Hepatocyte (in vitro differentiated cells): ENCODE measurements at regions not wholly inside any gene's neighbourhood (a gene's known extent, or its start where the extent isn't known, plus 50 kb on each side); places are given as distances from the start of the nearest gene placed in this dataset.

ENCODE experiments used
- DNase-seq: peaks from one replicate; pipeline ENCODE4 v3.0.0-alpha.2; 2016; ENCODE audit warnings: low spot score
- H2AFZ ChIP-seq: fragments of 200-600 bp; sonication (generic); 2 replicates; pipeline ENCODE4 v1.6.0; 2016; ENCODE audit warnings: antibody characterized with exemption, mild to moderate bottlenecking
- H3K27ac ChIP-seq: fragments of 200-600 bp; sonication (generic); 2 replicates; pipeline ENCODE4 v1.5.1; 2016; ENCODE audit warnings: mild to moderate bottlenecking
- H3K27me3 ChIP-seq: fragments of 200-600 bp; sonication (generic); 2 replicates; pipeline ENCODE4 v1.6.1; 2016
- H3K36me3 ChIP-seq: fragments of 200-600 bp; sonication (generic); replicated peaks from 2 replicates; pipeline ENCODE4 v1.5.1; 2016; ENCODE audit warnings: low read depth; ENCODE audit not compliant: insufficient read depth
- H3K4me1 ChIP-seq: fragments of 200-600 bp; sonication (generic); 2 replicates; pipeline ENCODE4 v1.5.1; 2016; ENCODE audit warnings: mild to moderate bottlenecking, moderate library complexity; ENCODE audit not compliant: insufficient read depth
- H3K4me2 ChIP-seq: fragments of 200-600 bp; sonication (generic); 2 replicates; pipeline ENCODE4 v1.6.0; 2016
- H3K4me3 ChIP-seq: fragments of 200-600 bp; sonication (generic); 2 replicates; pipeline ENCODE4 v1.5.1; 2016; ENCODE audit warnings: mild to moderate bottlenecking
- H3K79me2 ChIP-seq: fragments of 200-600 bp; sonication (generic); 2 replicates; pipeline ENCODE4 v1.6.0; 2017; ENCODE audit warnings: mild to moderate bottlenecking
- H3K9me2 ChIP-seq: fragments of 200-600 bp; sonication (generic); replicated peaks from 2 replicates; pipeline ENCODE4 v1.6.0; 2017; ENCODE audit warnings: mild to moderate bottlenecking; ENCODE audit not compliant: insufficient read depth
- H3K9me3 ChIP-seq: fragments of 200-600 bp; sonication (generic); 2 replicates; pipeline ENCODE4 v1.5.1; 2016; ENCODE audit warnings: low read depth, mild to moderate bottlenecking
- H4K20me1 ChIP-seq: fragments of 200-600 bp; sonication (generic); 2 replicates; pipeline ENCODE4 v1.6.0; 2016; ENCODE audit warnings: mild to moderate bottlenecking; ENCODE audit not compliant: insufficient read depth, poor library complexity, severe bottlenecking
- EZH2 ChIP-seq: fragments of 200-600 bp; sonication (generic); IDR thresholded peaks from 2 replicates; pipeline ENCODE4 v1.6.1; 2016; ENCODE audit warnings: antibody characterized with exemption, mild to moderate bottlenecking, borderline replicate concordance
- EZH2phosphoT487 ChIP-seq: fragments of 200-600 bp; sonication (generic); IDR thresholded peaks from one replicate; pipeline ENCODE4 v1.6.1; 2018; ENCODE audit warnings: antibody characterized with exemption, mild to moderate bottlenecking, low read depth, moderate library complexity; ENCODE audit not compliant: unreplicated experiment, severe bottlenecking
- WGBS: methylation state at CpG from one replicate; pipeline ENCODE4 v1.1.6; 2016; ENCODE audit warnings: low lambda C conversion rate; ENCODE audit errors: missing lambda C conversion rate; 5-methylcytosine and 5-hydroxymethylcytosine counted together
- TF ChIP-seq, protein P1 (sequence below): fragments of 200-600 bp; sonication (generic); IDR thresholded peaks from 2 replicates; pipeline ENCODE4 v1.5.1; 2016; ENCODE audit warnings: antibody characterized with exemption, mild to moderate bottlenecking; ENCODE audit not compliant: poor library complexity

DNA sequence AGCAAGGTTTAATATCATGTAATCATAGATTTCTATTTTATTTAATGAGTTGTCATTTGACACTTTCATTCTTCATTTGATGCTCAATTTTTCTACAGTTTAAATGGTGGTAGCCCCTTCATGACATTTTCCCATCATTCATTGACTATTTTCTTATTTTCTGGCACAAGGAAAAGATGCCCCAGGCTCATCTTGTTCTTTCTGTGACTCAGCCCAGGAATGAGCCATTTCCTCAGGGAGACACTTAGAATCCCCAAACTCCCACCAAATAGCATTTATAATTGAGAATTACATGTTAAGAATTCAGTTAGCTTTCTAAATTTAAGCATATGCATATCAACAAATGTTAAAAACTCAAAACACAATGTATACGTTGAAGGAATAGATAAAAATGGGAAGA, 222.3 kb downstream of the KIF20B start:
- WGBS = 82% methylated on average over 1 of the region's 1 CpG
- Histone ChIP-seq H3K4me2 (no peak overlapping the region), H3K4me3 (no peak overlapping the region), H3K9me2 (no peaks in the 10 kb centered on the region), H3K27me3 (no peaks in the 10 kb centered on the region), H4K20me1 (no peaks in the 10 kb centered on the region), H3K36me3 (no peaks in the 10 kb centered on the region), H2AFZ (no peak overlapping the region), H3K4me1 (no peaks in the 10 kb centered on the region), H3K27ac (no peak overlapping the region), H3K9me3 (no peaks in the 10 kb centered on the region), H3K79me2 (no peaks in the 10 kb centered on the region)
- no peak for DNase-seq
- TF ChIP-seq EZH2 (no peak), EZH2phosphoT487 (no peak)
- TF ChIP-seq, protein P1, sequence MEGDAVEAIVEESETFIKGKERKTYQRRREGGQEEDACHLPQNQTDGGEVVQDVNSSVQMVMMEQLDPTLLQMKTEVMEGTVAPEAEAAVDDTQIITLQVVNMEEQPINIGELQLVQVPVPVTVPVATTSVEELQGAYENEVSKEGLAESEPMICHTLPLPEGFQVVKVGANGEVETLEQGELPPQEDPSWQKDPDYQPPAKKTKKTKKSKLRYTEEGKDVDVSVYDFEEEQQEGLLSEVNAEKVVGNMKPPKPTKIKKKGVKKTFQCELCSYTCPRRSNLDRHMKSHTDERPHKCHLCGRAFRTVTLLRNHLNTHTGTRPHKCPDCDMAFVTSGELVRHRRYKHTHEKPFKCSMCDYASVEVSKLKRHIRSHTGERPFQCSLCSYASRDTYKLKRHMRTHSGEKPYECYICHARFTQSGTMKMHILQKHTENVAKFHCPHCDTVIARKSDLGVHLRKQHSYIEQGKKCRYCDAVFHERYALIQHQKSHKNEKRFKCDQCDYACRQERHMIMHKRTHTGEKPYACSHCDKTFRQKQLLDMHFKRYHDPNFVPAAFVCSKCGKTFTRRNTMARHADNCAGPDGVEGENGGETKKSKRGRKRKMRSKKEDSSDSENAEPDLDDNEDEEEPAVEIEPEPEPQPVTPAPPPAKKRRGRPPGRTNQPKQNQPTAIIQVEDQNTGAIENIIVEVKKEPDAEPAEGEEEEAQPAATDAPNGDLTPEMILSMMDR = no peak

DNA sequence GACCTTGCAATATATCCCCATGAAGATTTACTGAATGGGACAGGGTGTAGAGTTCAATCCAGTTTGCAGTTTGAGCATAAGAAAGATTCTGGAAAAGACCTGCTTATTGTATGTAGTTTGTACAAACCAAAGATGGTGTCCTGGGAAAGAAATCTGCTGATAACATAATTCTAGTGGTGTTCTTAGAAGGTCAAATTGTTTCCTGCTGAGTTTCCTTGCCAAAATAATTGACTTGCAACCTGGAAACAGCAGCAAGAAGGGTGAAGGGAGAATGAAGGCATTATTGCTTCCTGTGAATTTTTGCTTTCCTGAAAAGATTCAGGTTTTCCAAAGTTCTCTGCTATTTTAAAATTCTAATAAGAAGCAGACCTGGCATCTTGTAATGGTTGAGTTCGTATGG, 222.9 kb downstream of the KIF20B start:
- no peaks in the 10 kb centered on the region for H3K4me1 ChIP-seq
- no peaks in the 10 kb centered on the region for H3K9me2 ChIP-seq
- H3K79me2 ChIP-seq = no peaks in the 10 kb centered on the region
- no peak overlapping the region for H3K4me2 ChIP-seq
- H3K36me3 ChIP-seq = no peaks in the 10 kb centered on the region
- H4K20me1 ChIP-seq = no peaks in the 10 kb centered on the region
- DNase-seq = no peak
- H3K4me3 ChIP-seq = no peak overlapping the region
- no peaks in the 10 kb centered on the region for H3K27me3 ChIP-seq
- WGBS = 58% methylated on average over 1 of the region's 1 CpG
- H2AFZ ChIP-seq = no peak overlapping the region
- H3K27ac ChIP-seq = no peak overlapping the region
- no peaks in the 10 kb centered on the region for H3K9me3 ChIP-seq
- TF ChIP-seq EZH2phosphoT487 (no peak), EZH2 (no peak)
- TF ChIP-seq, protein P1 = no peak

DNA sequence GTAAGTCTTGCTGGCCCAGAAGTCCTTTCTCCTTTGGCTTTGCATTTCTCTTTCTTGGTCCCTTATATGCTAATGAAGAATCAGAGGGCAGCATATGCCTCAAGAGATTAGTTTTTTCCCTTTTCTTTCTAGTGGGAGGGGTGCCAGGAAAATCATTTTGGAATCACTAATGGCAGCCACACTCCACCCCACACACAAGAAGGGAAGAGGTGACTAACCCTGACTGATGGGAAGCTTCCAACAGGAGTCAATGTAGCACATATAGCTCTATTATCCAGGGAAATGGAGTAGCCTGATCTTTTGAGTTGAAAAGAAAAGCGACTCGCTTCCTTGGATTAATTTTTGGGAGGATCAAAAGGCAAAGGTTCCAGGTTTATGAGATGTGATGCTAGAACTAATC, 225.3 kb downstream of the KIF20B start:
- Histone ChIP-seq H3K27me3 (no peaks in the 10 kb centered on the region), H3K4me2 (no peak overlapping the region), H3K4me1 (no peaks in the 10 kb centered on the region), H3K9me3 (no peaks in the 10 kb centered on the region), H3K36me3 (no peaks in the 10 kb centered on the region), H3K79me2 (no peaks in the 10 kb centered on the region), H4K20me1 (no peaks in the 10 kb centered on the region), H3K9me2 (no peaks in the 10 kb centered on the region), H2AFZ (no peak overlapping the region), H3K27ac (no peak overlapping the region), H3K4me3 (no peak overlapping the region)
- WGBS = 97% methylated on average over 2 of the region's 2 CpGs
- no peak for DNase-seq
- TF ChIP-seq EZH2 (no peak), EZH2phosphoT487 (no peak)
- TF ChIP-seq, protein P1 = no peak
